Activated naive CD8-positive, alpha-beta T cell treated with anti-CD3 and anti-CD28 coated beads for 36 hours (primary cell): ENCODE measurements at regions not wholly inside any gene's neighbourhood (a gene's known extent, or its start where the extent isn't known, plus 50 kb on each side); places are given as distances from the start of the nearest gene placed in this dataset.

ENCODE experiments used
- DNase-seq: peaks from one replicate; pipeline ENCODE4 v3.0.0; 2021
- H3K27ac Mint-ChIP-seq: one replicate; pipeline ENCODE4 v1.8.0; 2022; ENCODE audit warnings: mild to moderate bottlenecking, moderate library complexity, mixed read lengths
- H3K27me3 Mint-ChIP-seq: one replicate; pipeline ENCODE4 v1.8.0; 2022; ENCODE audit warnings: mild to moderate bottlenecking, mixed read lengths
- H3K36me3 Mint-ChIP-seq: one replicate; pipeline ENCODE4 v1.8.0; 2021; ENCODE audit warnings: mild to moderate bottlenecking, mixed read lengths
- H3K4me1 Mint-ChIP-seq: one replicate; pipeline ENCODE4 v1.8.0; 2021; ENCODE audit warnings: mixed read lengths
- H3K4me3 Mint-ChIP-seq: one replicate; pipeline ENCODE4 v1.8.0; 2022; ENCODE audit warnings: mild to moderate bottlenecking, moderate library complexity, mixed read lengths
- H3K9me3 Mint-ChIP-seq: one replicate; pipeline ENCODE4 v1.8.0; 2022; ENCODE audit warnings: mixed read lengths

GRCh38 chr21:30935121-30935888 is 53.9 kb upstream of the KRTAP11-1 start:
- H3K27ac Mint-ChIP-seq, result no peak overlapping the region
- H3K36me3 Mint-ChIP-seq, result no peaks in the 10 kb centered on the region
- H3K9me3 Mint-ChIP-seq, result peaks cover 2% of the 10 kb centered on the region
- no peak for DNase-seq
- no peaks in the 10 kb centered on the region for H3K27me3 Mint-ChIP-seq
- H3K4me1 Mint-ChIP-seq, result no peaks in the 10 kb centered on the region
- no peak overlapping the region for H3K4me3 Mint-ChIP-seq

GRCh38 chr21:30932686-30933085 is 51.3 kb upstream of the KRTAP11-1 start:
- peaks cover 2% of the 10 kb centered on the region for H3K9me3 Mint-ChIP-seq
- H3K36me3 Mint-ChIP-seq, result no peaks in the 10 kb centered on the region
- H3K27me3 Mint-ChIP-seq, result peaks cover under 1% of the 10 kb centered on the region
- H3K4me3 Mint-ChIP-seq, result no peak overlapping the region
- H3K4me1 Mint-ChIP-seq, result no peaks in the 10 kb centered on the region
- H3K27ac Mint-ChIP-seq, result no peak overlapping the region
- no peak for DNase-seq
